ENCODE measurements at regions not wholly inside any gene's neighbourhood (a gene's known extent, or its start where the extent isn't known, plus 50 kb on each side); places are given as distances from the start of the nearest gene placed in this dataset.

- DNase-seq: no peak
Observed at GRCh38 chrX:7269991-7270390, 122.0 kb upstream of the PUDP start.

GRCh38 chrX:7269589-7269988 is 121.6 kb upstream of the PUDP start:
- no peak for DNase-seq

GRCh38 chrX:7266288-7266687 is 118.3 kb upstream of the PUDP start:
- DNase-seq: no peak

GRCh38 chrX:7264399-7264798 is 116.4 kb upstream of the PUDP start:
- DNase-seq: no peak

GRCh38 chrX:7263961-7264360 is 116.0 kb upstream of the PUDP start:
- no peak for DNase-seq

GRCh38 chrX:7263330-7263729 is 115.4 kb upstream of the PUDP start:
- no peak for DNase-seq

- no peak for DNase-seq
Observed at GRCh38 chrX:7262551-7262950, 114.6 kb upstream of the PUDP start.

GRCh38 chrX:7261672-7262332 is 113.8 kb upstream of the PUDP start:
- no peak for DNase-seq

GRCh38 chrX:7254144-7254543 is 106.2 kb upstream of the PUDP start:
- no peak for DNase-seq

GRCh38 chrX:7253565-7253964 is 105.6 kb upstream of the PUDP start:
- no peak for DNase-seq

- no peak for DNase-seq
Observed at GRCh38 chrX:7252013-7252610, 104.2 kb upstream of the PUDP start.

GRCh38 chrX:7247346-7247745 is 99.4 kb upstream of the PUDP start:
- DNase-seq: no peak

GRCh38 chrX:7244405-7244804 is 96.5 kb upstream of the PUDP start:
- no peak for DNase-seq

GRCh38 chrX:7242613-7243012 is 94.7 kb upstream of the PUDP start:
- no peak for DNase-seq

- DNase-seq: no peak
Observed at GRCh38 chrX:7240929-7241328, 93.0 kb upstream of the PUDP start.

- DNase-seq: no peak
Observed at GRCh38 chrX:7235071-7235470, 87.1 kb upstream of the PUDP start.

- DNase-seq: no peak
Observed at GRCh38 chrX:7233580-7234406, 85.8 kb upstream of the PUDP start.

GRCh38 chrX:7228226-7228625 is 80.3 kb upstream of the PUDP start:
- no peak for DNase-seq

- no peak for DNase-seq
Observed at GRCh38 chrX:7225338-7225737, 77.4 kb upstream of the PUDP start.

- no peak for DNase-seq
Observed at GRCh38 chrX:7223271-7223670, 75.3 kb upstream of the PUDP start.

- DNase-seq: no peak
Observed at GRCh38 chrX:7220121-7220520, 72.2 kb upstream of the PUDP start.

GRCh38 chrX:7219153-7219705 is 71.3 kb upstream of the PUDP start:
- DNase-seq: no peak

- no peak for DNase-seq
Observed at GRCh38 chrX:7218321-7219152, 70.6 kb upstream of the PUDP start.
